K562 (cell line): ENCODE measurements at regions not wholly inside any gene's neighbourhood (a gene's known extent, or its start where the extent isn't known, plus 50 kb on each side); places are given as distances from the start of the nearest gene placed in this dataset.

Experiments
- ATAC-seq: fragments of 200-7000 bp; cut with Tn5 transposase; 3 replicates; pipeline ENCODE4 v1.9.1; 2020; ENCODE audit warnings: moderate library complexity
- BruUV-seq: library from RNA; stranded (reverse); fragments of 400-500 nt; replicated peaks from 2 replicates; lab custom pipeline; 2021; lab: Mats Ljungman, UMichigan
- CTCF ChIA-PET: fragments of 300-600 bp; formaldehyde crosslinking; extraction: SDS; loops from one replicate; lab custom pipeline; 2021; ENCODE audit warnings: low intra/inter-chr PET ratio; lab: Yijun Ruan, JAX
- POLR2A ChIA-PET: fragments of 300-600, 350-650 bp; sonication (Branson Sonifier 250); formaldehyde crosslinking; extraction: SDS; loops from one replicate; lab custom pipeline; 2021; ENCODE audit warnings: antibody characterized with exemption, inconsistent platforms; lab: Yijun Ruan, JAX
- DNase-seq, 4 experiments: peaks; one replicate each; pipeline versions ENCODE4 v3.0.0 to v3.0.0-alpha.2; 2011 to 2018; ENCODE audit warnings: low spot score in 3 of 4, mixed read lengths in 3 of 4; ENCODE audit errors: extremely low read depth in 1 of 4
- FAIRE-seq: peaks from 2 replicates; lab custom pipeline; 2011; peaks lifted over from hg19 to GRCh38; lab: Jason Lieb, UNC
- H2AFZ ChIP-seq: 2 replicates; pipeline ENCODE4 v1.6.0; 2011; ENCODE audit warnings: low read depth, low read length, control low read depth, inconsistent platforms
- H3K27ac ChIP-seq: fragments of 200-600 bp; 3 replicates; pipeline ENCODE4 v1.8.0; 2011; ENCODE audit warnings: low read depth, mild to moderate bottlenecking, control low read depth, inconsistent platforms, low read length, moderate library complexity, mixed read lengths; ENCODE audit errors: extremely low read depth
- H3K27me3 ChIP-seq, 2 experiments: fragments of 300-600 bp in 1 of 2; 2 replicates in 1 of 2; 3 replicates in 1 of 2; pipeline versions ENCODE4 v1.6.0 to v1.8.0; 2011; ENCODE audit warnings: inconsistent platforms in 2 of 2, low read length in 2 of 2, mild to moderate bottlenecking in 1 of 2, mixed read lengths in 1 of 2, moderate library complexity in 1 of 2; ENCODE audit not compliant: control insufficient read depth in 2 of 2, insufficient read depth in 2 of 2
- H3K36me3 ChIP-seq: fragments of 300-600 bp; 3 replicates; pipeline ENCODE4 v1.8.0; 2011; ENCODE audit warnings: mild to moderate bottlenecking, low read length, inconsistent platforms; ENCODE audit not compliant: control insufficient read depth, insufficient read depth
- H3K4me1 ChIP-seq, 2 experiments: fragments of 200-600 bp in 1 of 2; replicated peaks in 1 of 2; 2 replicates in 1 of 2; 3 replicates in 1 of 2; pipeline versions ENCODE4 v1.5.1 to v1.8.0; 2011; ENCODE audit warnings: inconsistent platforms in 2 of 2, low read length in 2 of 2, mild to moderate bottlenecking in 1 of 2, mixed read lengths in 1 of 2, moderate library complexity in 1 of 2; ENCODE audit not compliant: control insufficient read depth in 2 of 2, insufficient read depth in 2 of 2
- H3K4me2 ChIP-seq: 2 replicates; pipeline ENCODE4 v1.6.1; 2011; ENCODE audit warnings: low read length, control low read depth, inconsistent platforms, mixed read lengths; ENCODE audit not compliant: insufficient read depth
- H3K4me3 ChIP-seq: fragments of 200-600 bp; sonication (generic), shearing (Covaris generic); 2 replicates; pipeline ENCODE4 v1.5.1; 2016; ENCODE audit warnings: control low read depth, inconsistent platforms
- H3K79me2 ChIP-seq: fragments of 200-600 bp; 3 replicates; pipeline ENCODE4 v1.8.0; 2011; ENCODE audit warnings: low read length, inconsistent platforms; ENCODE audit not compliant: control insufficient read depth, insufficient read depth
- H3K9ac ChIP-seq, 2 experiments: 2 replicates each; pipeline versions ENCODE4 v1.6.0 to v1.6.1; 2011; ENCODE audit warnings: low read depth in 2 of 2, low read length in 2 of 2, control low read depth in 1 of 2, inconsistent platforms in 1 of 2, mild to moderate bottlenecking in 1 of 2, mixed read lengths in 1 of 2; ENCODE audit not compliant: insufficient read depth in 1 of 2
- H3K9me1 ChIP-seq: one replicate; pipeline ENCODE4 v1.6.0; 2011; ENCODE audit warnings: inconsistent platforms, mild to moderate bottlenecking, low read length, moderate library complexity; ENCODE audit not compliant: control insufficient read depth, insufficient read depth
- H3K9me3 ChIP-seq: replicated peaks from 2 replicates; pipeline ENCODE4 v1.5.1; 2011; ENCODE audit warnings: low read depth, low read length, inconsistent platforms; ENCODE audit not compliant: control insufficient read depth, insufficient read depth
- H4K20me1 ChIP-seq: replicated peaks from 2 replicates; pipeline ENCODE4 v1.6.1; 2011; ENCODE audit warnings: low read length, inconsistent platforms, mixed read lengths; ENCODE audit not compliant: control insufficient read depth, insufficient read depth
- CHD2 ChIP-seq: IDR thresholded peaks from 2 replicates; pipeline ENCODE4 v1.6.1; 2011; ENCODE audit warnings: low read depth, low read length
- CTCF ChIP-seq, 3 experiments: IDR thresholded peaks in 2 of 3; conservative IDR thresholded peaks in 1 of 3; 2 replicates each; pipeline ENCODE4 v1.5.1; 2011 to 2012; ENCODE audit warnings: low read length in 3 of 3, mild to moderate bottlenecking in 3 of 3, control low read depth in 2 of 3, improper control_type of control experiment in 1 of 3, inconsistent platforms in 1 of 3, low read depth in 1 of 3, mixed read lengths in 1 of 3, moderate library complexity in 1 of 3; ENCODE audit not compliant: insufficient read depth in 2 of 3
- NKRF ChIP-seq: fragments of 450-650 bp; IDR thresholded peaks from 2 replicates; pipeline ENCODE4 v1.6.1; 2016; ENCODE audit warnings: borderline replicate concordance
- TFE3 ChIP-seq: fragments of 450-650 bp; formaldehyde crosslinking; IDR thresholded peaks from 2 replicates; pipeline ENCODE4 v1.4.0; 2020; ENCODE audit warnings: mild to moderate bottlenecking, mixed read lengths
- WGBS: fragments of 100-300 bp; shearing (Covaris generic); methylation state at CpG from one replicate; pipeline ENCODE4 v1.1.6; 2016; ENCODE audit warnings: low coverage, mixed read lengths; ENCODE audit not compliant: insufficient coverage; ENCODE audit errors: missing lambda C conversion rate; 5-methylcytosine and 5-hydroxymethylcytosine counted together
- in situ Hi-C: fragments of 300-500 bp; cut with MboI; formaldehyde crosslinking; loops from 4 replicates; pipeline ENCODE4 v1.15.0; 2018; ENCODE audit warnings: inconsistent platforms, mixed read lengths
- intact Hi-C: fragments of 100-400 bp; cut with micrococcal nuclease; formaldehyde crosslinking; loops from 2 replicates; pipeline ENCODE4 v1.14.2; 2022
- TF ChIP-seq, protein P1 (sequence below): IDR thresholded peaks from 2 replicates; pipeline ENCODE4 v1.6.1; 2014; ENCODE audit warnings: antibody characterized with exemption

- in situ Hi-C loops (no loop called here), intact Hi-C loops (no loop called here)
- TF ChIP-seq CTCF (IDR thresholded peaks at IDR 0.05 in 2 of 3, conservative IDR thresholded peaks at IDR 0.05 in 1 of 3; ENCODE audit: insufficient read depth in 2 of 3, low read depth in 1 of 3, low read length in 3 of 3) = 0 out of 6 replicates have a peak, but pooled peaks of 1 of the 3 experiments have one; percentile 18
- no peak for TF ChIP-seq CHD2
- peak; percentile 59 for TF ChIP-seq TFE3 (CRISPR knock-in tag)
- TF ChIP-seq, protein P1, sequence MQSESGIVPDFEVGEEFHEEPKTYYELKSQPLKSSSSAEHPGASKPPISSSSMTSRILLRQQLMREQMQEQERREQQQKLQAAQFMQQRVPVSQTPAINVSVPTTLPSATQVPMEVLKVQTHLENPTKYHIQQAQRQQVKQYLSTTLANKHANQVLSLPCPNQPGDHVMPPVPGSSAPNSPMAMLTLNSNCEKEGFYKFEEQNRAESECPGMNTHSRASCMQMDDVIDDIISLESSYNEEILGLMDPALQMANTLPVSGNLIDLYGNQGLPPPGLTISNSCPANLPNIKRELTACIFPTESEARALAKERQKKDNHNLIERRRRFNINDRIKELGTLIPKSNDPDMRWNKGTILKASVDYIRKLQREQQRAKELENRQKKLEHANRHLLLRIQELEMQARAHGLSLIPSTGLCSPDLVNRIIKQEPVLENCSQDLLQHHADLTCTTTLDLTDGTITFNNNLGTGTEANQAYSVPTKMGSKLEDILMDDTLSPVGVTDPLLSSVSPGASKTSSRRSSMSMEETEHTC = peak; percentile 34; the same call in 1 of the 2 replicates
- no peak for TF ChIP-seq NKRF
- 6% methylated on average over 6 of the region's 7 CpGs for WGBS
- ChIA-PET POLR2A (no interaction called here), CTCF (no interaction called here)
- H3K4me2 ChIP-seq = no peak overlapping the region
- H3K36me3 ChIP-seq = no peaks in the 10 kb centered on the region
- H3K9ac ChIP-seq = no peak overlapping the region
- H3K9me1 ChIP-seq = no peaks in the 10 kb centered on the region
- FAIRE-seq (no peak), ATAC-seq (no peak), DNase-seq (peak; percentile 1 to 22 (median 12))
- no peak overlapping the region for H3K27ac ChIP-seq
- no peak overlapping the region for H2AFZ ChIP-seq
- no TSS peak for BruUV-seq
- H3K4me1 ChIP-seq = no peaks in the 10 kb centered on the region
- H4K20me1 ChIP-seq = no peaks in the 10 kb centered on the region
- no peaks in the 10 kb centered on the region for H3K79me2 ChIP-seq
- no peaks in the 10 kb centered on the region for H3K9me3 ChIP-seq
- H3K4me3 ChIP-seq = no peak overlapping the region
- no peaks in the 10 kb centered on the region for H3K27me3 ChIP-seq
Observed at GRCh38 chr5:25119650-25120049, 474.9 kb upstream of the CDH10 start.
